ENCODE measurements at regions not wholly inside any gene's neighbourhood (a gene's known extent, or its start where the extent isn't known, plus 50 kb on each side); places are given as distances from the start of the nearest gene placed in this dataset.

- TF ChIP-seq PAX5 (IDR thresholded peaks at IDR 0.05; ENCODE audit: borderline replicate concordance, low read depth, low read length) (no peak), ATF2 (IDR thresholded peaks at IDR 0.05; ENCODE audit: low read length) (no peak), NR2C1 (IDR thresholded peaks at IDR 0.05) (no peak), BCL11A (IDR thresholded peaks at IDR 0.05; ENCODE audit: low read depth, low read length) (no peak), NFIC (IDR thresholded peaks at IDR 0.05; ENCODE audit: low read depth, low read length) (no peak), NFYA (IDR thresholded peaks at IDR 0.05; ENCODE audit: borderline replicate concordance, low read depth, low read length) (no peak)
Measured at GRCh38 chr5:126004636-126005035, 418.6 kb upstream of the GRAMD2B start (continued).

- H3K36me3 ChIP-seq (ENCODE audit: control insufficient read depth in 2 of 2, insufficient read depth in 2 of 2, low read length in 1 of 2) = no peaks in the 10 kb centered on the region
- no peaks in the 10 kb centered on the region for H3K79me2 ChIP-seq (ENCODE audit: control insufficient read depth, insufficient read depth, low read length)
- intact Hi-C loops (cut with micrococcal nuclease; ENCODE audit: unreplicated experiment) = no loop called here
- H3K27ac ChIP-seq (ENCODE audit: control insufficient read depth, insufficient read depth) = no peak overlapping the region
- in situ Hi-C loops (cut with MboI) = no loop called here
- no peak for DNase-seq (ENCODE audit: low read depth, low spot score)
- H3K4me1 ChIP-seq (ENCODE audit: control insufficient read depth, insufficient read depth, low read length) = no peaks in the 10 kb centered on the region
- POLR2A ChIA-PET = no interaction called here
- H3K4me2 ChIP-seq (ENCODE audit: control insufficient read depth, insufficient read depth) = no peak overlapping the region
- CTCF ChIA-PET = no interaction called here
- SMC1A ChIA-PET (ENCODE audit: uncharacterized antibody, unreplicated experiment) = no interaction called here
- WGBS (ENCODE audit: insufficient coverage, insufficient replicate concordance, low lambda C conversion rate, missing lambda C conversion rate) = 0% methylated on average over 1 of the region's 1 CpG
- no peaks in the 10 kb centered on the region for H3K27me3 ChIP-seq (replicated peaks in 1 of 2; ENCODE audit: control insufficient read depth in 2 of 2, insufficient read depth in 2 of 2, low read length in 1 of 2)
- no peak overlapping the region for H2AFZ ChIP-seq (ENCODE audit: control insufficient read depth, low read depth, low read length)
- ATAC-seq = no peak
- no peaks in the 10 kb centered on the region for H3K9me3 ChIP-seq (replicated peaks; ENCODE audit: control insufficient read depth, insufficient read depth, low read length)
- BruUV-seq (replicated peaks) = no TSS peak
- RAD21 ChIA-PET (ENCODE audit: unreplicated experiment) = no interaction called here
- TF ChIP-seq KAT2A (conservative IDR thresholded peaks at IDR 0.05; ENCODE audit: control insufficient read depth, low read depth, low read length) (no peak), CBFB (IDR thresholded peaks at IDR 0.05; ENCODE audit: low read depth) (no peak)
- no peaks in the 10 kb centered on the region for H4K20me1 ChIP-seq (ENCODE audit: control insufficient read depth, insufficient read depth)
- no peak overlapping the region for H3K4me3 ChIP-seq
- FAIRE-seq = no peak
- no peak overlapping the region for H3K9ac ChIP-seq (ENCODE audit: control insufficient read depth, insufficient read depth, low read length)
Measured at GRCh38 chr5:126007841-126008240, 415.4 kb upstream of the GRAMD2B start.

All from GM12878 (cell line).